ENCODE measurements at regions not wholly inside any gene's neighbourhood (a gene's known extent, or its start where the extent isn't known, plus 50 kb on each side); places are given as distances from the start of the nearest gene placed in this dataset.

DNA sequence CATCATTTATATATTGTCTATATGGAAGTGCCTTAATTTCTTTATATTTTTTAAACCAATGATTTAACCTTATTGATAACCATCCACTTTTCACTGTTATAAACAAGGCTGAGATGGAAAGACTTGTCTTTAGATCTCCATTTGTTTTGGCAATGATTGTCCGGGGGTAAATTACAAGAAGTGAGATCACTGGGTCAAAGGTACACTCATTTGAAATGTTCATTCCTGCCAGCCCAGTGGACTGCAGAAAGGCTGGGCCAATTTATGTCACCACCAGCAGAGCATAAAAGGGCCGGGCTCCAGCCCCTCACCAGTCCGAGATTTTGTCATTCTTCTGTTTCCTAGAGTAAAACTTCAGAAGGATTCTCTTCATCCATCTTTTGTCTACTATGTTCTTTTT lies 93.6 kb upstream of the NEO1 start:
- Histone ChIP-seq H3K4me3 (replicated peaks in 1 of 4; ENCODE audit: control extremely low read depth in 1 of 4, insufficient read depth in 1 of 4, low read depth in 3 of 4, low read length in 4 of 4) (no peak overlapping the region), H3K4me2 (ENCODE audit: extremely low read depth, insufficient read depth, low read length) (no peak overlapping the region), H3K27ac (ENCODE audit: insufficient read depth, low read length) (no peak overlapping the region), H3K9me3 (ENCODE audit: control insufficient read depth, insufficient read depth, low read depth, low read length) (no peaks in the 10 kb centered on the region), H3K79me2 (ENCODE audit: control insufficient read depth, insufficient read depth, low read length) (no peaks in the 10 kb centered on the region), H3K36me3 (ENCODE audit: control insufficient read depth, insufficient read depth, low read length) (no peaks in the 10 kb centered on the region), H3K9ac (ENCODE audit: insufficient read depth, low read length) (no peak overlapping the region), H3K4me1 (ENCODE audit: control insufficient read depth, extremely low read depth, insufficient read depth, low read length) (no peaks in the 10 kb centered on the region), H3K27me3 (ENCODE audit: control insufficient read depth, insufficient read depth, low read length) (peaks cover 4% of the 10 kb centered on the region), H2AFZ (ENCODE audit: low read length) (no peak overlapping the region), H4K20me1 (ENCODE audit: control insufficient read depth, extremely low read depth, insufficient read depth, low read length) (no peaks in the 10 kb centered on the region)
- TF ChIP-seq EZH2 (IDR thresholded peaks at IDR 0.05; ENCODE audit: low read length, missing control alignments) = no peak
- TF ChIP-seq, protein P1, sequence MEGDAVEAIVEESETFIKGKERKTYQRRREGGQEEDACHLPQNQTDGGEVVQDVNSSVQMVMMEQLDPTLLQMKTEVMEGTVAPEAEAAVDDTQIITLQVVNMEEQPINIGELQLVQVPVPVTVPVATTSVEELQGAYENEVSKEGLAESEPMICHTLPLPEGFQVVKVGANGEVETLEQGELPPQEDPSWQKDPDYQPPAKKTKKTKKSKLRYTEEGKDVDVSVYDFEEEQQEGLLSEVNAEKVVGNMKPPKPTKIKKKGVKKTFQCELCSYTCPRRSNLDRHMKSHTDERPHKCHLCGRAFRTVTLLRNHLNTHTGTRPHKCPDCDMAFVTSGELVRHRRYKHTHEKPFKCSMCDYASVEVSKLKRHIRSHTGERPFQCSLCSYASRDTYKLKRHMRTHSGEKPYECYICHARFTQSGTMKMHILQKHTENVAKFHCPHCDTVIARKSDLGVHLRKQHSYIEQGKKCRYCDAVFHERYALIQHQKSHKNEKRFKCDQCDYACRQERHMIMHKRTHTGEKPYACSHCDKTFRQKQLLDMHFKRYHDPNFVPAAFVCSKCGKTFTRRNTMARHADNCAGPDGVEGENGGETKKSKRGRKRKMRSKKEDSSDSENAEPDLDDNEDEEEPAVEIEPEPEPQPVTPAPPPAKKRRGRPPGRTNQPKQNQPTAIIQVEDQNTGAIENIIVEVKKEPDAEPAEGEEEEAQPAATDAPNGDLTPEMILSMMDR (conservative IDR thresholded peaks at IDR 0.05 in 1 of 2, IDR thresholded peaks at IDR 0.05 in 1 of 2; ENCODE audit: low read depth in 1 of 2, low read length in 2 of 2) = no peak
- DNase-seq (ENCODE audit: low read depth in 2 of 2) = no peak

DNA sequence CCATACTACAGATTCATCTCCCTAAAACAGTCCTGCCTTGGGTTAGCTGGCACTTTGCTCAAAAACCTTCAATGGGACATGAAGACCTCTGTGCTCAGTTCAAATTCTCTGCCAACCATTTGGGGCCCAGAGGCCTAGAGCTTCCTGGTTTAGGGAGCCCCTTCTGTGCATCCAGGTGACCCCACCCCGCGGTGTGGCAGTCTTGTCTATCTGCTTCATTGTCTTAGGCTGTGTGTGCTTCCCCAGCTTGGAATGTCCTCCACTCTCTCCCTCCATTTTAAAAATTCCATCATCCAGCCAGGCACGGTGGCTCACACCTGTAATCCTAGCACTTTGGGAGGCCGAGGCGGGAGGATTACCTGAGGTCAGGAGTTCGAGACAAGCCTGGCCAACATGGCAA lies 99.0 kb upstream of the NEO1 start:
- H3K4me2 ChIP-seq (ENCODE audit: extremely low read depth, insufficient read depth, low read length) = no peak overlapping the region
- H3K79me2 ChIP-seq (ENCODE audit: control insufficient read depth, insufficient read depth, low read length) = no peaks in the 10 kb centered on the region
- H4K20me1 ChIP-seq (ENCODE audit: control insufficient read depth, extremely low read depth, insufficient read depth, low read length) = no peaks in the 10 kb centered on the region
- no peaks in the 10 kb centered on the region for H3K36me3 ChIP-seq (ENCODE audit: control insufficient read depth, insufficient read depth, low read length)
- no peak for DNase-seq (ENCODE audit: low read depth in 2 of 2)
- no peak overlapping the region for H3K4me3 ChIP-seq (replicated peaks in 1 of 4; ENCODE audit: control extremely low read depth in 1 of 4, insufficient read depth in 1 of 4, low read depth in 3 of 4, low read length in 4 of 4)
- H3K27me3 ChIP-seq (ENCODE audit: control insufficient read depth, insufficient read depth, low read length) = peaks cover 4% of the 10 kb centered on the region
- no peaks in the 10 kb centered on the region for H3K9me3 ChIP-seq (ENCODE audit: control insufficient read depth, insufficient read depth, low read depth, low read length)
- H3K27ac ChIP-seq (ENCODE audit: insufficient read depth, low read length) = no peak overlapping the region
- H3K9ac ChIP-seq (ENCODE audit: insufficient read depth, low read length) = no peak overlapping the region
- H2AFZ ChIP-seq (ENCODE audit: low read length) = no peak overlapping the region
- TF ChIP-seq EZH2 (IDR thresholded peaks at IDR 0.05; ENCODE audit: low read length, missing control alignments) = no peak
- TF ChIP-seq, protein P1 (conservative IDR thresholded peaks at IDR 0.05 in 1 of 2, IDR thresholded peaks at IDR 0.05 in 1 of 2; ENCODE audit: low read depth in 1 of 2, low read length in 2 of 2) = no peak
- no peaks in the 10 kb centered on the region for H3K4me1 ChIP-seq (ENCODE audit: control insufficient read depth, extremely low read depth, insufficient read depth, low read length)

DNA sequence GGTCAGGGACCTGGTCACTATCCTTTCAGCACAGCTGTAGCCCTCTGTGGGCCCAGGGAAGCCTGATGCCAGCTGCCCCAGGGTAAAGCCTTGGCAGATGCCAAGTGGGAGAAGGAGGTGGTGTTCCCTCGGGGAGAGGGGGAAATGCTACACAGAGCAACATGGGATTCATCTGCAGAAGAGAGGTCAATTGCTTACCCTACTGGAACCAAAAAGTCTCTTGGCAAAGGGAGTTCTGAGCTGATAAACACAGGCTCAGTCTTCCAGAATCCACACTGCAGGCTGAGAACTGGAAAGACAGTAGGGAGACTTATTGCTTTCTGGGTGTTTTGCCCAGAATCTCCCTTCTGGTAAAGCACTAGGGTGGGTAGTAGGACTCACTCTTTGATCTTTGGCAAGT lies 100.1 kb upstream of the NEO1 start:
- TF ChIP-seq, protein P1 (conservative IDR thresholded peaks at IDR 0.05 in 1 of 2, IDR thresholded peaks at IDR 0.05 in 1 of 2; ENCODE audit: low read depth in 1 of 2, low read length in 2 of 2) = no peak
- no peak for TF ChIP-seq EZH2 (IDR thresholded peaks at IDR 0.05; ENCODE audit: low read length, missing control alignments)
- Histone ChIP-seq H2AFZ (ENCODE audit: low read length) (no peak overlapping the region), H3K4me2 (ENCODE audit: extremely low read depth, insufficient read depth, low read length) (no peak overlapping the region), H3K27me3 (ENCODE audit: control insufficient read depth, insufficient read depth, low read length) (peaks cover 4% of the 10 kb centered on the region), H4K20me1 (ENCODE audit: control insufficient read depth, extremely low read depth, insufficient read depth, low read length) (no peaks in the 10 kb centered on the region), H3K9me3 (ENCODE audit: control insufficient read depth, insufficient read depth, low read depth, low read length) (no peaks in the 10 kb centered on the region), H3K79me2 (ENCODE audit: control insufficient read depth, insufficient read depth, low read length) (no peaks in the 10 kb centered on the region), H3K36me3 (ENCODE audit: control insufficient read depth, insufficient read depth, low read length) (no peaks in the 10 kb centered on the region), H3K4me1 (ENCODE audit: control insufficient read depth, extremely low read depth, insufficient read depth, low read length) (no peaks in the 10 kb centered on the region), H3K27ac (ENCODE audit: insufficient read depth, low read length) (no peak overlapping the region), H3K4me3 (replicated peaks in 1 of 4; ENCODE audit: control extremely low read depth in 1 of 4, insufficient read depth in 1 of 4, low read depth in 3 of 4, low read length in 4 of 4) (no peak overlapping the region), H3K9ac (ENCODE audit: insufficient read depth, low read length) (no peak overlapping the region)
- DNase-seq (ENCODE audit: low read depth in 2 of 2) = no peak
